HEK293 (cell line): ENCODE measurements at regions not wholly inside any gene's neighbourhood (a gene's known extent, or its start where the extent isn't known, plus 50 kb on each side); places are given as distances from the start of the nearest gene placed in this dataset.

Experiments used
- CTCF ChIA-PET: fragments of 350-600 bp; formaldehyde crosslinking; extraction: SDS; loops from one replicate; lab custom pipeline; 2021; ENCODE audit warnings: antibody characterized with exemption; lab: Yijun Ruan, JAX
- POLR2A ChIA-PET: fragments of 300-600 bp; formaldehyde crosslinking; extraction: SDS; loops from one replicate; lab custom pipeline; 2020; ENCODE audit warnings: antibody characterized with exemption, inconsistent platforms; lab: Yijun Ruan, JAX
- H3K27ac ChIP-seq: fragments of 200-500 bp; sonication (Bioruptor generic); 2 replicates; pipeline ENCODE4 v1.5.1; 2014; ENCODE audit warnings: low read depth, low read length, control low read depth, inconsistent platforms; ENCODE audit errors: extremely low read depth
- H3K36me3 ChIP-seq, 2 experiments: fragments of 200-500 bp in 1 of 2; sonication (Bioruptor generic) in 1 of 2; 1 replicate in 1 of 2; 2 replicates in 1 of 2; pipeline ENCODE4 v1.5.1; 2014 to 2017; ENCODE audit warnings: inconsistent platforms in 2 of 2, low read length in 2 of 2; ENCODE audit not compliant: control insufficient read depth in 2 of 2, insufficient read depth in 1 of 2
- H3K4me1 ChIP-seq: fragments of 200-500 bp; sonication (Bioruptor generic); 2 replicates; pipeline ENCODE4 v1.5.1; 2014; ENCODE audit warnings: mild to moderate bottlenecking, low read length, inconsistent platforms; ENCODE audit not compliant: control insufficient read depth, insufficient read depth
- H3K4me3 ChIP-seq: 2 replicates; pipeline ENCODE4 v1.5.1; 2011; ENCODE audit warnings: low read depth, mild to moderate bottlenecking, control low read depth, low read length, moderate library complexity
- H3K9me3 ChIP-seq: fragments of 200-500 bp; sonication (Bioruptor generic); 2 replicates; pipeline ENCODE4 v1.5.1; 2014; ENCODE audit warnings: low read depth, low read length, inconsistent platforms; ENCODE audit not compliant: control insufficient read depth, insufficient read depth
- BCL11B ChIP-seq: fragments of 450-650 bp; formaldehyde crosslinking; IDR thresholded peaks from 2 replicates; pipeline ENCODE4 v1.5.1; 2016; ENCODE audit warnings: low read depth, missing biosample characterization, missing genetic modification characterization
- FEZF1 ChIP-seq: fragments of 450-650 bp; formaldehyde crosslinking; IDR thresholded peaks from 2 replicates; pipeline ENCODE4 v1.5.1; 2016; ENCODE audit warnings: missing biosample characterization, missing genetic modification characterization
- GFI1B ChIP-seq: fragments of 450-650 bp; formaldehyde crosslinking; IDR thresholded peaks from 2 replicates; pipeline ENCODE4 v1.5.1; 2016; ENCODE audit warnings: missing biosample characterization, missing genetic modification characterization
- SCRT1 ChIP-seq: fragments of 450-650 bp; formaldehyde crosslinking; IDR thresholded peaks from 2 replicates; pipeline ENCODE4 v1.5.1; 2016; ENCODE audit warnings: missing biosample characterization, missing genetic modification characterization, borderline replicate concordance
- SCRT2 ChIP-seq: fragments of 450-650 bp; formaldehyde crosslinking; IDR thresholded peaks from 2 replicates; pipeline ENCODE4 v1.5.1; 2016; ENCODE audit warnings: missing biosample characterization, missing genetic modification characterization
- TRIM28 ChIP-seq: IDR thresholded peaks from 2 replicates; pipeline ENCODE4 v1.6.1; 2011; ENCODE audit warnings: low read length, control low read depth, borderline replicate concordance
- ZBTB17 ChIP-seq: fragments of 450-650 bp; formaldehyde crosslinking; IDR thresholded peaks from 2 replicates; pipeline ENCODE4 v1.5.1; 2016; ENCODE audit warnings: missing biosample characterization, missing genetic modification characterization
- ZBTB21 ChIP-seq: fragments of 450-650 bp; formaldehyde crosslinking; IDR thresholded peaks from 2 replicates; pipeline ENCODE4 v1.5.1; 2017; ENCODE audit warnings: missing biosample characterization, missing genetic modification characterization
- ZIC2 ChIP-seq: fragments of 450-650 bp; formaldehyde crosslinking; IDR thresholded peaks from 2 replicates; pipeline ENCODE4 v1.5.1; 2016; ENCODE audit warnings: missing biosample characterization, missing genetic modification characterization
- ZNF10 ChIP-seq: fragments of 450-650 bp; formaldehyde crosslinking; IDR thresholded peaks from 2 replicates; pipeline ENCODE4 v1.5.1; 2017; ENCODE audit warnings: missing biosample characterization, missing genetic modification characterization
- ZNF112 ChIP-seq: fragments of 450-650 bp; formaldehyde crosslinking; IDR thresholded peaks from 2 replicates; pipeline ENCODE4 v1.5.0; 2017; ENCODE audit warnings: missing biosample characterization, missing genetic modification characterization
- ZNF146 ChIP-seq: fragments of 450-650 bp; formaldehyde crosslinking; IDR thresholded peaks from 2 replicates; pipeline ENCODE4 v1.5.1; 2016; ENCODE audit warnings: missing biosample characterization, missing genetic modification characterization
- ZNF24 ChIP-seq: fragments of 450-650 bp; formaldehyde crosslinking; IDR thresholded peaks from 2 replicates; pipeline ENCODE4 v1.5.1; 2016; ENCODE audit warnings: missing biosample characterization, missing genetic modification characterization
- ZNF292 ChIP-seq: fragments of 450-650 bp; formaldehyde crosslinking; IDR thresholded peaks from 2 replicates; pipeline ENCODE4 v1.5.1; 2016; ENCODE audit warnings: low read depth, missing biosample characterization, missing genetic modification characterization, borderline replicate concordance
- ZNF302 ChIP-seq: fragments of 450-650 bp; formaldehyde crosslinking; IDR thresholded peaks from 2 replicates; pipeline ENCODE4 v1.5.1; 2016; ENCODE audit warnings: missing biosample characterization, missing genetic modification characterization, low read depth
- ZNF335 ChIP-seq: fragments of 450-650 bp; formaldehyde crosslinking; conservative IDR thresholded peaks from 2 replicates; pipeline ENCODE4 v1.5.1; 2016; ENCODE audit warnings: missing biosample characterization, missing genetic modification characterization
- ZNF341 ChIP-seq: fragments of 450-650 bp; formaldehyde crosslinking; IDR thresholded peaks from 2 replicates; pipeline ENCODE4; 2016; ENCODE audit warnings: low read depth, missing biosample characterization, missing genetic modification characterization
- ZNF433 ChIP-seq: fragments of 450-650 bp; formaldehyde crosslinking; IDR thresholded peaks from 2 replicates; pipeline ENCODE4 v1.5.1; 2016; ENCODE audit warnings: missing biosample characterization, missing genetic modification characterization, low read depth
- ZNF530 ChIP-seq: fragments of 450-650 bp; formaldehyde crosslinking; IDR thresholded peaks from 2 replicates; pipeline ENCODE4 v1.5.1; 2016; ENCODE audit warnings: low read depth, missing biosample characterization, missing genetic modification characterization
- ZNF660 ChIP-seq: fragments of 450-650 bp; IDR thresholded peaks from 2 replicates; pipeline ENCODE4 v1.5.1; 2018; ENCODE audit warnings: missing biosample characterization, mild to moderate bottlenecking, missing genetic modification characterization

GRCh38 chr5:73367650-73368049 is 80.9 kb downstream of the FOXD1 start:
- Histone ChIP-seq H3K9me3 (no peaks in the 10 kb centered on the region), H3K4me1 (peaks cover 17% of the 10 kb centered on the region), H3K27ac (no peak overlapping the region), H3K4me3 (no peak overlapping the region), H3K36me3 (no peaks in the 10 kb centered on the region)
- TF ChIP-seq ZNF341 (tag by site-specific recombination): peak; percentile 13; the same call in 1 of the 2 replicates
- TF ChIP-seq ZNF292 (tag by site-specific recombination): no peak
- TF ChIP-seq ZNF146 (tag by site-specific recombination): 0 out of 2 replicates have a peak, but pooled peaks have one; percentile 1
- no peak for TF ChIP-seq ZNF302 (tag by site-specific recombination)
- no peak for TF ChIP-seq ZNF530 (tag by site-specific recombination)
- TF ChIP-seq BCL11B (tag by site-specific recombination): no peak
- ChIA-PET CTCF (no interaction called here), POLR2A (no interaction called here)

GRCh38 chr5:73365990-73366667 is 82.4 kb downstream of the FOXD1 start:
- Histone ChIP-seq H3K4me3 (no peak overlapping the region), H3K9me3 (no peaks in the 10 kb centered on the region), H3K27ac (no peak overlapping the region), H3K4me1 (peaks cover 15% of the 10 kb centered on the region), H3K36me3 (no peaks in the 10 kb centered on the region)
- CTCF ChIA-PET: no interaction called here
- POLR2A ChIA-PET: interaction anchor here (1.0 kb wide), 1 partner anchor 12 kb away, joined by 3 read pairs; no protein-coding TSS in a partner anchor
- TF ChIP-seq SCRT1 (tag by site-specific recombination) (peak; percentile 91), ZNF341 (tag by site-specific recombination) (peak; percentile 39), FEZF1 (tag by site-specific recombination) (no peak), ZNF10 (0 out of 2 replicates have a peak, but pooled peaks have one; percentile 37), ZIC2 (tag by site-specific recombination) (peak; percentile 41), SCRT2 (peak; percentile 97)
- TF ChIP-seq, all 188 proteins: peak for 5

- CTCF ChIA-PET: interaction anchor here (2.5 kb wide), 1 partner anchor 149 kb away, joined by 14 read pairs; no protein-coding TSS in a partner anchor
- Histone ChIP-seq H3K4me1 (peaks cover 8% of the 10 kb centered on the region), H3K4me3 (no peak overlapping the region), H3K9me3 (no peaks in the 10 kb centered on the region), H3K27ac (no peak overlapping the region), H3K36me3 (no peaks in the 10 kb centered on the region)
- POLR2A ChIA-PET: interaction anchor here (1.0 kb wide), 1 partner anchor 13 kb away, joined by 3 read pairs; no protein-coding TSS in a partner anchor
- TF ChIP-seq ZNF433 (tag by site-specific recombination) (no peak), ZNF660 (tag by site-specific recombination) (0 out of 2 replicates have a peak, but pooled peaks have one; percentile 30), ZNF335 (peak; percentile 86), GFI1B (no peak), TRIM28 (0 out of 2 replicates have a peak, but pooled peaks have one; percentile 32), ZBTB17 (no peak), ZNF24 (0 out of 2 replicates have a peak, but pooled peaks have one; percentile 18), ZBTB21 (0 out of 2 replicates have a peak, but pooled peaks have one; percentile 20), ZNF112 (tag by site-specific recombination) (no peak)
Observed at GRCh38 chr5:73365301-73365853, 83.2 kb downstream of the FOXD1 start.
